ENCODE measurements at regions not wholly inside any gene's neighbourhood (a gene's known extent, or its start where the extent isn't known, plus 50 kb on each side); places are given as distances from the start of the nearest gene placed in this dataset.

DNA sequence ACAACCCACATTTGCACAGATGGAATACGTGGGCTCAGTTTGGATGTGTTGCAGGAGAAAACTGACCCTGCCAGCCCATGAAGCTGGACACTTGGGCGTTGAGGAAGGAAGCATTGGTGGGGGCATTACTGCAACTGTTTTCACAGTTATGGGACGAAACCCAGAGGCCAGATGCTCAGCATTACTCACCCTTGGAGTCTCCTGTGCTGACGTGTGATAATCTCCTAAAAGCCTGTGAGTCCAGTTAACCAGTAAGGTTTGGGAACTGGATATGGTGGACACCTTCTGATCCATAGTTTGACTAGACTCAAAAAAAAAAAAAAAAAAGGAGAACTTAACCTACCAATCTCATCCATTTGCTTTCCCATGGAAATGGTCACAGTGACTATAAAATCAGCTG lies 52.8 kb upstream of the EGLN3 start:
- no peaks in the 10 kb centered on the region for H3K36me3 ChIP-seq (replicated peaks in 1 of 2; ENCODE audit: control extremely low read depth in 1 of 2, control insufficient read depth in 1 of 2, extremely low read depth in 1 of 2, insufficient read depth in 2 of 2, low read length in 1 of 2)
- peaks cover 4% of the 10 kb centered on the region for H3K27me3 Mint-ChIP-seq
- ChIA-PET POLR2A (no interaction called here), CTCF (no interaction called here)
- H3K9ac ChIP-seq (ENCODE audit: low read length) = no peak overlapping the region
- H3K4me1 Mint-ChIP-seq = no peaks in the 10 kb centered on the region
- no peaks in the 10 kb centered on the region for H3K4me1 ChIP-seq (ENCODE audit: control insufficient read depth in 2 of 2, insufficient read depth in 2 of 2, low read length in 2 of 2)
- no peak overlapping the region for H3K4me2 ChIP-seq (replicated peaks; ENCODE audit: low read depth, low read length, poor library complexity, severe bottlenecking)
- H4K20me1 ChIP-seq (ENCODE audit: control insufficient read depth, insufficient read depth, low read length, poor library complexity, severe bottlenecking) = no peaks in the 10 kb centered on the region
- 55% methylated on average over 3 of the region's 4 CpGs for WGBS (ENCODE audit: insufficient coverage)
- intact Hi-C loops (cut with micrococcal nuclease) = no loop called here
- no peak for DNase-seq
- H3K9me3 Mint-ChIP-seq (ENCODE audit: insufficient read depth) = no peaks in the 10 kb centered on the region
- H2AFZ ChIP-seq (ENCODE audit: insufficient read depth, low read depth, low read length, poor library complexity, severe bottlenecking) = no peak overlapping the region
- no peak overlapping the region for H3K27ac ChIP-seq (ENCODE audit: low read length in 2 of 2)
- H3K4me3 Mint-ChIP-seq = no peak overlapping the region
- H3K27ac Mint-ChIP-seq = no peak overlapping the region
- H3K27me3 ChIP-seq (replicated peaks in 1 of 4; ENCODE audit: control extremely low read depth in 1 of 4, control insufficient read depth in 3 of 4, insufficient read depth in 4 of 4, low read length in 3 of 4) = no peaks in the 10 kb centered on the region
- no peaks in the 10 kb centered on the region for H3K9me3 ChIP-seq (ENCODE audit: control extremely low read depth in 1 of 3, control insufficient read depth in 2 of 3, insufficient read depth in 1 of 3, low read length in 2 of 3)
- ATAC-seq (ENCODE audit: low read depth) = no peak
- TF ChIP-seq EZH2 (IDR thresholded peaks at IDR 0.05; ENCODE audit: borderline replicate concordance, insufficient read depth, low read depth, low read length, poor library complexity, severe bottlenecking) = no peak
- TF ChIP-seq, protein P1, sequence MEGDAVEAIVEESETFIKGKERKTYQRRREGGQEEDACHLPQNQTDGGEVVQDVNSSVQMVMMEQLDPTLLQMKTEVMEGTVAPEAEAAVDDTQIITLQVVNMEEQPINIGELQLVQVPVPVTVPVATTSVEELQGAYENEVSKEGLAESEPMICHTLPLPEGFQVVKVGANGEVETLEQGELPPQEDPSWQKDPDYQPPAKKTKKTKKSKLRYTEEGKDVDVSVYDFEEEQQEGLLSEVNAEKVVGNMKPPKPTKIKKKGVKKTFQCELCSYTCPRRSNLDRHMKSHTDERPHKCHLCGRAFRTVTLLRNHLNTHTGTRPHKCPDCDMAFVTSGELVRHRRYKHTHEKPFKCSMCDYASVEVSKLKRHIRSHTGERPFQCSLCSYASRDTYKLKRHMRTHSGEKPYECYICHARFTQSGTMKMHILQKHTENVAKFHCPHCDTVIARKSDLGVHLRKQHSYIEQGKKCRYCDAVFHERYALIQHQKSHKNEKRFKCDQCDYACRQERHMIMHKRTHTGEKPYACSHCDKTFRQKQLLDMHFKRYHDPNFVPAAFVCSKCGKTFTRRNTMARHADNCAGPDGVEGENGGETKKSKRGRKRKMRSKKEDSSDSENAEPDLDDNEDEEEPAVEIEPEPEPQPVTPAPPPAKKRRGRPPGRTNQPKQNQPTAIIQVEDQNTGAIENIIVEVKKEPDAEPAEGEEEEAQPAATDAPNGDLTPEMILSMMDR (IDR thresholded peaks at IDR 0.05) = no peak
- no peaks in the 10 kb centered on the region for H3K79me2 ChIP-seq (ENCODE audit: control insufficient read depth, insufficient read depth, low read length)
- H3K4me3 ChIP-seq (ENCODE audit: control extremely low read depth in 1 of 5, extremely low read depth in 1 of 5, insufficient read depth in 1 of 5, low read depth in 2 of 5, low read length in 4 of 5) = no peak overlapping the region

DNA sequence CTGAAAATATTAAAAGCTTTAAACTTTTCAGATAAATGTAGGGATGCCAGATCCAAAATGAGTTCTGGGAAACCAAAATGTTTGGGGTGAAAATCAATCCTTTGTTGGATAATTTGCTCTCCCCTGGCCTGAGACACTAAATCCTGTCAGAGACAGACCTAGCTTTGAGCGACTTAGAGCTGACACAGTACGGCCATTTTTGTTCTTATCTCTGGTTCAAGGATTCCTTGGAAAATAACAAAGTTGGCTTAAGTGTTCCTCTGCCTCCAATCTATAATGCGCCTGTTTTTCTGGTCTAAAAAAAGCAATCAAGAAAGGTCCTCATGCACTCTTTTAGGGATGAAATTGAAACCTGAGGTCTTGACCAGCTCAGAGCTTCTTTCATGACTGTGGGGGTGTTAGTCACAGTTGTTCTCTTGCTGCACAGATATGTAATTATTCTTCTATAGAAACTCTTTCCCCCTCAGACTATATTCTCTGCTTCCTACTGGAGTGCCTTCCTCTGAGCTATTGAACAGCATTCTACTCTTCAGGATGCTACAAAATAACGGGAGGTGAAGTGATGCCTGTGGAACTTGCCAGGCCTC lies 52.3 kb upstream of the EGLN3 start:
- H3K79me2 ChIP-seq (ENCODE audit: control insufficient read depth, insufficient read depth, low read length) = no peaks in the 10 kb centered on the region
- H3K9me3 Mint-ChIP-seq (ENCODE audit: insufficient read depth) = no peaks in the 10 kb centered on the region
- ATAC-seq (ENCODE audit: low read depth) (no peak), DNase-seq (no peak)
- H3K27ac ChIP-seq (ENCODE audit: low read length in 2 of 2) = no peak overlapping the region
- no peak for TF ChIP-seq EZH2 (IDR thresholded peaks at IDR 0.05; ENCODE audit: borderline replicate concordance, insufficient read depth, low read depth, low read length, poor library complexity, severe bottlenecking)
- TF ChIP-seq, protein P1 (IDR thresholded peaks at IDR 0.05) = no peak
- peaks cover 0 to 2% (median 0%) of the 10 kb centered on the region in 3 donors for H3K9me3 ChIP-seq (ENCODE audit: control extremely low read depth in 1 of 3, control insufficient read depth in 2 of 3, insufficient read depth in 1 of 3, low read length in 2 of 3)
- no peaks in the 10 kb centered on the region for H3K4me1 Mint-ChIP-seq
- H4K20me1 ChIP-seq (ENCODE audit: control insufficient read depth, insufficient read depth, low read length, poor library complexity, severe bottlenecking) = no peaks in the 10 kb centered on the region
- H3K27me3 Mint-ChIP-seq = peaks cover 4% of the 10 kb centered on the region
- ChIA-PET CTCF (no interaction called here), POLR2A (no interaction called here)
- no peaks in the 10 kb centered on the region for H3K36me3 ChIP-seq (replicated peaks in 1 of 2; ENCODE audit: control extremely low read depth in 1 of 2, control insufficient read depth in 1 of 2, extremely low read depth in 1 of 2, insufficient read depth in 2 of 2, low read length in 1 of 2)
- no peaks in the 10 kb centered on the region for H3K27me3 ChIP-seq (replicated peaks in 1 of 4; ENCODE audit: control extremely low read depth in 1 of 4, control insufficient read depth in 3 of 4, insufficient read depth in 4 of 4, low read length in 3 of 4)
- no peak overlapping the region for H3K27ac Mint-ChIP-seq
- WGBS (ENCODE audit: insufficient coverage) = 100% methylated on average over 3 of the region's 4 CpGs
- no peaks in the 10 kb centered on the region for H3K4me1 ChIP-seq (ENCODE audit: control insufficient read depth in 2 of 2, insufficient read depth in 2 of 2, low read length in 2 of 2)
- H3K4me2 ChIP-seq (replicated peaks; ENCODE audit: low read depth, low read length, poor library complexity, severe bottlenecking) = no peak overlapping the region
- no peak overlapping the region for H3K4me3 Mint-ChIP-seq
- no peak overlapping the region for H3K9ac ChIP-seq (ENCODE audit: low read length)
- H3K4me3 ChIP-seq (ENCODE audit: control extremely low read depth in 1 of 5, extremely low read depth in 1 of 5, insufficient read depth in 1 of 5, low read depth in 2 of 5, low read length in 4 of 5) = no peak overlapping the region
- H2AFZ ChIP-seq (ENCODE audit: insufficient read depth, low read depth, low read length, poor library complexity, severe bottlenecking) = no peak overlapping the region
- intact Hi-C loops (cut with micrococcal nuclease) = no loop called here
